HepG2 (cell line): ENCODE measurements at regions not wholly inside any gene's neighbourhood (a gene's known extent, or its start where the extent isn't known, plus 50 kb on each side); places are given as distances from the start of the nearest gene placed in this dataset.
A peak's percentile ranks its signal among the peaks of the same experiment; 100 is the strongest.

ENCODE experiments used
- CCAR2 ChIP-seq: fragments of 200-400 bp; formaldehyde crosslinking; optimal IDR thresholded peaks from 2 replicates; pipeline ENCODE3; 2018; ENCODE audit warnings: low read depth, mild to moderate bottlenecking, low read length, moderate library complexity
- E2F1 ChIP-seq: sonication (generic); formaldehyde crosslinking; IDR thresholded peaks from 2 replicates; pipeline ENCODE4 v1.5.0; 2020; ENCODE audit warnings: missing genetic modification reagents
- ERF ChIP-seq: IDR thresholded peaks from 2 replicates; pipeline ENCODE4 v1.6.1; 2018; ENCODE audit warnings: missing biosample characterization, missing genetic modification reagents
- HNF4G ChIP-seq, 2 experiments: sonication (generic) in 1 of 2; formaldehyde crosslinking in 1 of 2; IDR thresholded peaks; 2 replicates each; pipeline versions ENCODE4 v1.4.0 to v1.6.1; 2011 to 2020; ENCODE audit warnings: borderline replicate concordance in 2 of 2, low read depth in 2 of 2, mild to moderate bottlenecking in 2 of 2, low read length in 1 of 2, missing genetic modification reagents in 1 of 2, moderate library complexity in 1 of 2
- JUNB ChIP-seq: sonication (generic); formaldehyde crosslinking; IDR thresholded peaks from 2 replicates; pipeline ENCODE4 v1.8.0; 2022; ENCODE audit warnings: missing genetic modification reagents, mild to moderate bottlenecking, borderline replicate concordance
- NFE2L1 ChIP-seq: sonication (generic); formaldehyde crosslinking; IDR thresholded peaks from 2 replicates; pipeline ENCODE4 v1.4.0; 2020; ENCODE audit warnings: missing genetic modification reagents, mild to moderate bottlenecking, borderline replicate concordance
- THAP11 ChIP-seq: IDR thresholded peaks from 2 replicates; pipeline ENCODE4 v1.6.1; 2016; ENCODE audit warnings: missing biosample characterization, missing genetic modification reagents
- ZBTB21 ChIP-seq: sonication (generic); formaldehyde crosslinking; IDR thresholded peaks from 2 replicates; pipeline ENCODE4 v1.4.0; 2020; ENCODE audit warnings: missing genetic modification reagents
- ZNF142 ChIP-seq: sonication (generic); formaldehyde crosslinking; IDR thresholded peaks from 2 replicates; pipeline ENCODE4 v1.4.0; 2020; ENCODE audit warnings: missing genetic modification reagents
- ZNF280B ChIP-seq: sonication (generic); formaldehyde crosslinking; IDR thresholded peaks from 2 replicates; pipeline ENCODE4 v1.5.0; 2020; ENCODE audit warnings: missing genetic modification reagents, mild to moderate bottlenecking, borderline replicate concordance
- ZNF33A ChIP-seq: sonication (generic); formaldehyde crosslinking; IDR thresholded peaks from 2 replicates; pipeline ENCODE4 v1.5.1; 2020; ENCODE audit warnings: missing genetic modification reagents, mild to moderate bottlenecking, moderate library complexity, borderline replicate concordance
- ZNF362 ChIP-seq: sonication (generic); formaldehyde crosslinking; IDR thresholded peaks from 2 replicates; pipeline ENCODE4 v1.4.0; 2020; ENCODE audit warnings: missing genetic modification reagents, mild to moderate bottlenecking, borderline replicate concordance
- ZSCAN9 ChIP-seq: IDR thresholded peaks from 2 replicates; pipeline ENCODE4 v1.6.1; 2016; ENCODE audit warnings: borderline replicate concordance

GRCh38 chr6:108763931-108764579, 84.2 kb upstream of the ARMC2 start (continued):
- TF ChIP-seq ZNF142 (CRISPR knock-in tag), result no peak
- peak; percentile 56; the same call in 1 of the 2 replicates for TF ChIP-seq ZSCAN9 (CRISPR knock-in tag)
- no peak; the same call in 1 of the 2 replicates for TF ChIP-seq JUNB (CRISPR knock-in tag)
- TF ChIP-seq HNF4G (IDR thresholded peaks at IDR 0.05; ENCODE audit: borderline replicate concordance, low read depth, low read length), result peak; percentile 79
- peak; percentile 37; the same call in 1 of the 2 replicates for TF ChIP-seq HNF4G (CRISPR knock-in tag; IDR thresholded peaks at IDR 0.05; ENCODE audit: borderline replicate concordance, low read depth)
- TF ChIP-seq ZNF362 (CRISPR knock-in tag), result peak; percentile 63; the same call in 1 of the 2 replicates
- no peak for TF ChIP-seq E2F1 (CRISPR knock-in tag)
- no peak; the same call in 1 of the 2 replicates for TF ChIP-seq THAP11
- no peak for TF ChIP-seq ZNF33A (CRISPR knock-in tag)
- no peak for TF ChIP-seq ZBTB21 (CRISPR knock-in tag)
- peak; percentile 28 for TF ChIP-seq CCAR2
- TF ChIP-seq ZNF280B (CRISPR knock-in tag), result no peak
- no peak for TF ChIP-seq NFE2L1 (CRISPR knock-in tag)
- TF ChIP-seq ERF (CRISPR knock-in tag), result peak; percentile 48; the same call in 1 of the 2 replicates
